ENCODE measurements at regions not wholly inside any gene's neighbourhood (a gene's known extent, or its start where the extent isn't known, plus 50 kb on each side); places are given as distances from the start of the nearest gene placed in this dataset.
"Not testable (repeated sequence)": the region's sequence is repeated elsewhere in the genome, so short reads cannot be mapped to it uniquely, and the experiment has no call there.

- H3K36me3 ChIP-seq (ENCODE audit: insufficient read depth, low read length); H3K27me3 ChIP-seq (ENCODE audit: insufficient read depth, low read length, poor library complexity); H3K9me3 ChIP-seq (ENCODE audit: insufficient read depth, low read length, severe bottlenecking); H3K79me2 ChIP-seq (ENCODE audit: insufficient read depth, low read length); H3K4me1 ChIP-seq (ENCODE audit: insufficient read depth, low read length); H4K20me1 ChIP-seq (ENCODE audit: insufficient read depth, low read length): not testable (repeated sequence)
- ATAC-seq (ENCODE audit: insufficient read depth, low read depth) (peak; percentile 86), DNase-seq (peak; percentile 71)
- Histone ChIP-seq H2AFZ (ENCODE audit: low read depth, low read length) (0 out of 2 replicates have a peak overlapping the region, but pooled peaks have one; percentile 33), H3K27ac (ENCODE audit: low read length) (peak overlapping the region; percentile 56; the same call in 1 of the 2 replicates), H3K4me2 (ENCODE audit: insufficient read depth, low read length) (peak overlapping the region; percentile 44; the same call in 1 of the 2 replicates), H3K4me3 (ENCODE audit: low read depth in 1 of 2, low read length in 2 of 2) (peak overlapping the region in 1 of 2 experiments; percentile 54; a peak in 3 of 4 replicates), H3K9ac (ENCODE audit: low read depth, low read length) (peak overlapping the region; percentile 37)
- peak; percentile 38 for TF ChIP-seq CTCF (IDR thresholded peaks at IDR 0.05; ENCODE audit: borderline replicate concordance, extremely low read depth, low read length, poor library complexity, severe bottlenecking)
Measured at GRCh38 chr9:42852133-42852930, 668.9 kb downstream of the SPATA31A6 start.

- H3K27ac ChIP-seq (ENCODE audit: low read length); H3K4me2 ChIP-seq (ENCODE audit: insufficient read depth, low read length); H3K36me3 ChIP-seq (ENCODE audit: insufficient read depth, low read length); ATAC-seq (ENCODE audit: insufficient read depth, low read depth); H3K4me3 ChIP-seq (ENCODE audit: low read depth in 1 of 2, low read length in 2 of 2); H3K9ac ChIP-seq (ENCODE audit: low read depth, low read length); H3K79me2 ChIP-seq (ENCODE audit: insufficient read depth, low read length); H4K20me1 ChIP-seq (ENCODE audit: insufficient read depth, low read length); H2AFZ ChIP-seq (ENCODE audit: low read depth, low read length); H3K27me3 ChIP-seq (ENCODE audit: insufficient read depth, low read length, poor library complexity); DNase-seq; H3K4me1 ChIP-seq (ENCODE audit: insufficient read depth, low read length); H3K9me3 ChIP-seq (ENCODE audit: insufficient read depth, low read length, severe bottlenecking): not testable (repeated sequence)
Measured at GRCh38 chr9:42860133-42860532, 676.7 kb downstream of the SPATA31A6 start.

GRCh38 chr9:42862465-42862864 is 679.0 kb downstream of the SPATA31A6 start:
- ATAC-seq (ENCODE audit: insufficient read depth, low read depth); H3K36me3 ChIP-seq (ENCODE audit: insufficient read depth, low read length); H3K27me3 ChIP-seq (ENCODE audit: insufficient read depth, low read length, poor library complexity); H4K20me1 ChIP-seq (ENCODE audit: insufficient read depth, low read length); H3K4me1 ChIP-seq (ENCODE audit: insufficient read depth, low read length); H3K27ac ChIP-seq (ENCODE audit: low read length); H3K4me3 ChIP-seq (ENCODE audit: low read depth in 1 of 2, low read length in 2 of 2); H2AFZ ChIP-seq (ENCODE audit: low read depth, low read length); DNase-seq; H3K4me2 ChIP-seq (ENCODE audit: insufficient read depth, low read length); H3K9me3 ChIP-seq (ENCODE audit: insufficient read depth, low read length, severe bottlenecking); H3K79me2 ChIP-seq (ENCODE audit: insufficient read depth, low read length); H3K9ac ChIP-seq (ENCODE audit: low read depth, low read length): not testable (repeated sequence)

Data from DND-41 (cell line).